Caki2 (cell line): ENCODE measurements at regions not wholly inside any gene's neighbourhood (a gene's known extent, or its start where the extent isn't known, plus 50 kb on each side); places are given as distances from the start of the nearest gene placed in this dataset.
"Not testable (repeated sequence)": the region's sequence is repeated elsewhere in the genome, so short reads cannot be mapped to it uniquely, and the experiment has no call there.

Experiments used
- DNase-seq: peaks from one replicate; pipeline ENCODE4 v3.0.0-alpha.2; 2015; ENCODE audit warnings: low read depth
- in situ Hi-C: cut with HindIII; loops from 2 replicates; pipeline ENCODE4 v1.10.0; 2016; ENCODE audit warnings: low sequenced_read_pairs, low pct_unique_long_range_greater_than_20kb, mixed read lengths

- no peak for DNase-seq
- in situ Hi-C loops: no loop called here
Measured at GRCh38 chr4:112015960-112016359, 129.3 kb upstream of the FAM241A start.

- in situ Hi-C loops: no loop called here
- no peak for DNase-seq
Measured at GRCh38 chr4:112023402-112023950, 121.8 kb upstream of the FAM241A start.

GRCh38 chr4:112026058-112026457, 119.2 kb upstream of the FAM241A start:
- in situ Hi-C loops: no loop called here
- no peak for DNase-seq

- DNase-seq: no peak
- in situ Hi-C loops: no loop called here
Measured at GRCh38 chr4:112029771-112030171, 115.5 kb upstream of the FAM241A start.

GRCh38 chr4:112031712-112032328, 113.4 kb upstream of the FAM241A start:
- DNase-seq: peak; percentile 18
- in situ Hi-C loops: no loop called here

- in situ Hi-C loops: no loop called here
Measured at GRCh38 chr4:112036886-112037285, 108.4 kb upstream of the FAM241A start.

GRCh38 chr4:112038861-112039260, 106.4 kb upstream of the FAM241A start:
- in situ Hi-C loops: no loop called here
- DNase-seq: no peak

More at GRCh38 chr4:112036886-112037285, 108.4 kb upstream of the FAM241A start:
- no peak for DNase-seq

- in situ Hi-C loops, DNase-seq: not testable (repeated sequence)
Measured at GRCh38 chr4:112049119-112049518, 96.1 kb upstream of the FAM241A start.

GRCh38 chr4:112053825-112054350, 91.4 kb upstream of the FAM241A start:
- no peak for DNase-seq
- in situ Hi-C loops: no loop called here

- in situ Hi-C loops: no loop called here
- DNase-seq: no peak
Measured at GRCh38 chr4:112055100-112055499, 90.2 kb upstream of the FAM241A start.

- in situ Hi-C loops: no loop called here
Measured at GRCh38 chr4:112057470-112057869, 87.8 kb upstream of the FAM241A start.

GRCh38 chr4:112058433-112058832, 86.8 kb upstream of the FAM241A start:
- DNase-seq: no peak
- in situ Hi-C loops: no loop called here

More at GRCh38 chr4:112057470-112057869, 87.8 kb upstream of the FAM241A start:
- DNase-seq: no peak

GRCh38 chr4:112060212-112060611, 85.0 kb upstream of the FAM241A start:
- DNase-seq: no peak
- in situ Hi-C loops: no loop called here

GRCh38 chr4:112061207-112061817, 83.9 kb upstream of the FAM241A start:
- DNase-seq: no peak
- in situ Hi-C loops: no loop called here

GRCh38 chr4:112063260-112063659, 82.0 kb upstream of the FAM241A start:
- DNase-seq: no peak
- in situ Hi-C loops: no loop called here

GRCh38 chr4:112069110-112069509, 76.1 kb upstream of the FAM241A start:
- no peak for DNase-seq
- in situ Hi-C loops: no loop called here

GRCh38 chr4:112073181-112073580, 72.1 kb upstream of the FAM241A start:
- in situ Hi-C loops: no loop called here
- no peak for DNase-seq

- DNase-seq: peak; percentile 59
- in situ Hi-C loops: no loop called here
Measured at GRCh38 chr4:112075129-112075753, 70.0 kb upstream of the FAM241A start.

GRCh38 chr4:112075906-112076305, 69.3 kb upstream of the FAM241A start:
- DNase-seq: no peak
- in situ Hi-C loops: no loop called here
